GM10248 (cell line): ENCODE measurements at regions not wholly inside any gene's neighbourhood (a gene's known extent, or its start where the extent isn't known, plus 50 kb on each side); places are given as distances from the start of the nearest gene placed in this dataset.
A peak's percentile ranks its signal among the peaks of the same experiment; 100 is the strongest.

Experiments used
- CTCF ChIA-PET: fragments of 300-600 bp; sonication (Branson Sonifier 250); formaldehyde crosslinking; extraction: SDS; loops from one replicate; lab custom pipeline; 2021; ENCODE audit warnings: antibody characterized with exemption; lab: Yijun Ruan, JAX
- POLR2A ChIA-PET: fragments of 350-650 bp; sonication (Branson Sonifier 250); formaldehyde crosslinking; extraction: SDS; loops from one replicate; lab custom pipeline; 2020; ENCODE audit warnings: antibody characterized with exemption; lab: Yijun Ruan, JAX
- DNase-seq: peaks from one replicate; pipeline ENCODE4 v3.0.0; 2012; ENCODE audit errors: extremely low spot score
- TF ChIP-seq, protein P1 (sequence below): IDR thresholded peaks from 2 replicates; pipeline ENCODE4 v1.5.1; 2012; ENCODE audit warnings: mild to moderate bottlenecking, low read depth; ENCODE audit errors: extremely low read depth, missing control alignments, control extremely low read depth

DNA sequence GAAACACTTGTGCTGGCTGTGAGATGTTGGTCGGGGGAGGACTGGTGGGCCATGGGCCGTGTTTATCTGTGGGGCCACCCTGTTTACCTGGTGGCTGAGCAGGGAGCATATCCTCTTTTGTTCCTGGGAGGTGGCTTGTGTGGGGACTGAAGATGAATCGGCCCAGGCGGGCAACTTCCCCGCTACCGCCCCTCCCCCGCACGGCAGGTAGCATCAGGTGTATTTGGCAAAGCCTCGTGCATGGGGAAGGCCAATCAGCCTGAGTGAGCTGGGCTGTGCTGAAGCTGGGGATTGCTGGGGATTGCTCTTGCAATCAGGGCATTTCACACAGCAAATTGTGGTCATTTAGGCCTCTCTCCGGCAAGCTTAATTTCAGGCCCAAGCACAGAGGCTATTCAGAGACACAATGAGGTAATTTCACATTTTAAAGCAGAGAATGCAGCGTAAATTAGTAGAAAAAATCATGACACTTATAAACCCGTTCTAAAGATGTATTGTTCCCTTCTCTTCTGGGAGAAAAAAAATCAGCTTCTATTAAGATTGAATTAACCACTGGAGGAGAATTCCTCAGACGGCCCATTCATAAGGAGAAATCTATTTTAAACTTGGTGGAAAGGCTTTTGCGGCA lies 197.7 kb upstream of the POU3F1 start:
- TF ChIP-seq, protein P1, sequence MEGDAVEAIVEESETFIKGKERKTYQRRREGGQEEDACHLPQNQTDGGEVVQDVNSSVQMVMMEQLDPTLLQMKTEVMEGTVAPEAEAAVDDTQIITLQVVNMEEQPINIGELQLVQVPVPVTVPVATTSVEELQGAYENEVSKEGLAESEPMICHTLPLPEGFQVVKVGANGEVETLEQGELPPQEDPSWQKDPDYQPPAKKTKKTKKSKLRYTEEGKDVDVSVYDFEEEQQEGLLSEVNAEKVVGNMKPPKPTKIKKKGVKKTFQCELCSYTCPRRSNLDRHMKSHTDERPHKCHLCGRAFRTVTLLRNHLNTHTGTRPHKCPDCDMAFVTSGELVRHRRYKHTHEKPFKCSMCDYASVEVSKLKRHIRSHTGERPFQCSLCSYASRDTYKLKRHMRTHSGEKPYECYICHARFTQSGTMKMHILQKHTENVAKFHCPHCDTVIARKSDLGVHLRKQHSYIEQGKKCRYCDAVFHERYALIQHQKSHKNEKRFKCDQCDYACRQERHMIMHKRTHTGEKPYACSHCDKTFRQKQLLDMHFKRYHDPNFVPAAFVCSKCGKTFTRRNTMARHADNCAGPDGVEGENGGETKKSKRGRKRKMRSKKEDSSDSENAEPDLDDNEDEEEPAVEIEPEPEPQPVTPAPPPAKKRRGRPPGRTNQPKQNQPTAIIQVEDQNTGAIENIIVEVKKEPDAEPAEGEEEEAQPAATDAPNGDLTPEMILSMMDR, result no peak
- CTCF ChIA-PET, result no interaction called here
- DNase-seq, result no peak
- POLR2A ChIA-PET, result no interaction called here

DNA sequence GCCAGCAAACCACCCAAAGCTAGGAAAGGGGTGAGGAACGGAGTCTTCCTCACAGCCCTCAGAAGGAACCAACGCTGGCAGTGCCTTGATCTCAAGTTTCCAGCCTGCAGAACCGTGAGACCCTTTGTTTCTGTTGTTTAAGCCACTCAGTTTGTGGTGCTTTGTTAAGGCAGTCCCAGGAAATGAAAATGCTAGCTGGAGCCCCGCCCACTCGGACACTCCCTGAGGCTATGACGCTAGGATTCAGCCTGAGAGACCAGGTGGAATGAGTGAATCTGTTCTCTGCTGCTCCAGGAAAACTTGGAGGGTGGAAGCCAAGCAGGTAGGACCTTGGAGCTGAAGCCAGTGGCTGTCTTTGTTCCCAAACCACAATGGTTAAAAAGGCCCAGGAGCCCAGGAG lies 196.5 kb upstream of the POU3F1 start:
- ChIA-PET POLR2A (no interaction called here), CTCF (interaction anchor here (0.9 to 1.0 kb wide), 2 partner anchors 9 to 19 kb away, joined by 3 read pairs; no protein-coding TSS in a partner anchor)
- DNase-seq, result no peak
- TF ChIP-seq, protein P1, result no peak

DNA sequence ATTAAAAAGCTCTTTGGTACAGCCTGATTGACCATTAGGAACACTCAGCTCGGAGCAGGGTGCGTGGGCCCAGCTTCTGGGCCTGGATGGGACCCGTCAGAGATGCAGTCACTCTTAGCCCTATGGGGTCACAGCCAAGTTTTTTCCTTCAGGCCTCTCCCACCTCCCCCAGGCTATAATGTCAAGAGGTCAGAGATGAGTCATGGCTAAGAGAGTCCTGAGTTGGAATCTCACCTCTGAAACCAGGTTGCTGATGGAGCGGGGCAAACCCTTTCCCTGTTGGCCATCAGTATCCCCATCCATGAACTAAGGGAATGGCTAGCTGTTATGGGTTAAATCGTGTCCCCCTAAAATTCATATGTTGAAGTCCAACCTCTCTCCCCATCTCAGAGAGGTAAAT lies 195.9 kb upstream of the POU3F1 start:
- TF ChIP-seq, protein P1, result no peak
- DNase-seq, result no peak
- ChIA-PET POLR2A (interaction anchor here (0.6 kb wide), 1 partner anchor 33 kb away, joined by 5 read pairs; no protein-coding TSS in a partner anchor), CTCF (no interaction called here)

DNA sequence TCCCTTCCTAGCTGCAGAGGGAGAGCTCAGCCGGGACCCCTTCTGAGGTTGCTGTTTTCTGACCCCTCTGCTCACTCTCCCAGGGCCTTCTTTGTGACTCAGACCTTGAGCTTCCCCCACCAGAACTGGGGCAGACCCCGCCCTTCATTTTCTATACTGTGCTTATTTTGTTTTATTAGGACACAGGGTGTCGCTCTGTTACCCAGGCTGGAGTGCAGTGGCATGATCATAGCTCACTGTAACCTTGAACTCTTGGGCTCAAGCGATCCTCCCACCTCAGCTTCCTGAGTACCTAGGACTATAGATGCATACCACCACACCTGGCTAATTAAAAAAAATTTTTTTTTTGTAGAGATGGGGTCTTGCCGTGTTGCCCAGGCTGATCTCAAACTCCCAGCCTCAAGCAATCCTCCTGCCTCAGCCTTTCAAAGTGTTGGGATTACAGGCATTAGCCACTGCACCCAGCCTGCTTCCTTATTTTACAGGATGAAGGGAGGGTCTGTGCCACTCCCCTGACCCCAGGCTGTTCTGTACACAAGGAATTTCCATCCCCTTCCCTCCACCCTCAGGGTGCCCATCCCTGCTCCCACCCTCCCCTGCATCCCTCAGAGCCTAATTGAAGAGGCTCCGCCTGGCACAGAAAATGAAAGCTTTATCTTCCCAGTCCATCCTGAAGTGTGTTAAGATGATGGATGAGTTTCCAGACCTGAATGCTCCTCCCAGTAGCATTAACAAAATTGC lies 195.2 kb upstream of the POU3F1 start:
- POLR2A ChIA-PET, result interaction anchor here (0.6 kb wide), 1 partner anchor 32 kb away, joined by 5 read pairs; no protein-coding TSS in a partner anchor
- TF ChIP-seq, protein P1, result peak; percentile 4
- CTCF ChIA-PET, result interaction anchor here (1.6 kb wide), 1 partner anchor 50 kb away, joined by 3 read pairs; no protein-coding TSS in a partner anchor
- DNase-seq, result no peak

DNA sequence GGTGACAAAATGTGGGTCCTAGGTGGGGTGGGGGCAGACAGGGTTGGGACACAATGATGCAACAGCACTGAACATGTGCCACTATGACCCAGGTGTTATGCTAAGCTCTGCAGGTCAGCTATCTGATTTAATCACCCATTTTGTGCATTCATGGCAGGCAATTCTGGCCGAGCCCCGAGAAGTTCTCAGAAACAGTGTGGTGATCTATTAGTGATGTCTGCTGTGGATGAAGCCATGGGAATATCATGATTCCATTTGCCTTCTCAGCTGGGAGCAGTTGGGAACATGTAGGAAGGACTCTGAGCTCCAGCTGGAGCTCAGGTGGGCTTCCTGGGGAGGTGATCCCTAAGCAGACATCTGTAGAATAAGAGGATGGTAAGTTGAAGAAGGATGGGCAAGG lies 194.0 kb upstream of the POU3F1 start:
- CTCF ChIA-PET, result interaction anchor here (1.6 kb wide), 1 partner anchor 49 kb away, joined by 3 read pairs; no protein-coding TSS in a partner anchor

DNA sequence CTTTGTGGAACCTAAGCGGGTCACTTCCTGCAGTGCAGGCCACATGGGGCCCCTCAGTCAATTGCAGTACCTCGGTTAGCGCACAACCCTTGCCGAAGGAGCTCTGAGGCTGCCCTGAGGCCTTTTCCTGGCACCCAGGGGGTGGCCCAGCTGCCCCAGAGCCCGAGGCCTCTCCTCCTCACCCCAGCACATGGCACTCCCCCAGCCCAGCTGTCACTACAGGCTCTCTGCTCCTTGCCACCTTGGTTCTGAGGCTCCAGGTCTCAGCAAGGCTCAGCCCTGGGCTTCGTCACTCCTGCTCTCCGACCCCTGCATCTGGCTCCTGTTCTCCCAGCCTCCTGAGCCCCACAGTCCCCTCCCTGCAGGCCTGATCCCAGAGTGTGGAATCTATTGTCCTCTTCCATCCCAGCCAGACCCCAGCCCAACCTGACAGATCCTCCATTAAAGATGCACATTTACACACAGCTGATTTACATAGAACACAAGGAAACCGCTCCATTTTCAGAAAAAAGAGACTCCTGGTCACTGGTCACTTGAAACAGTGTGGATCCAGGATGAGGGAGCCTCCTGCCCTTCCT lies 192.8 kb upstream of the POU3F1 start:
- ChIA-PET POLR2A (no interaction called here), CTCF (no interaction called here)
- no peak for DNase-seq
- TF ChIP-seq, protein P1, result no peak

More for the DNA sequence above, 194.0 kb upstream of the POU3F1 start:
- TF ChIP-seq, protein P1, result no peak
- no peak for DNase-seq
- POLR2A ChIA-PET, result no interaction called here
